Psoas muscle (tissue), 7 donors: ENCODE measurements at regions not wholly inside any gene's neighbourhood (a gene's known extent, or its start where the extent isn't known, plus 50 kb on each side); places are given as distances from the start of the nearest gene placed in this dataset.

Experiments
- ATAC-seq, 4 donors: fragments of 200-7000 bp; cut with Tn5 transposase; one replicate each; pipeline ENCODE4 v1.9.1; 2020; ENCODE audit warnings: moderate library complexity in 3 of 4, mild to moderate bottlenecking in 2 of 4
- DNase-seq, 2 donors: peaks; one replicate each; pipeline ENCODE4 v3.0.0-alpha.2; 2020
- H3K27ac ChIP-seq: fragments of 200-600 bp; one replicate; pipeline ENCODE4 v1.8.0; 2022
- H3K27me3 ChIP-seq, 3 donors: fragments of 200-600 bp in 1 of 3; one replicate each; pipeline versions ENCODE4 v1.6.1 to v1.8.0; 2013 to 2022; ENCODE audit warnings: low read length in 2 of 3, mild to moderate bottlenecking in 2 of 3, moderate library complexity in 1 of 3; ENCODE audit not compliant: insufficient read depth in 3 of 3
- H3K36me3 ChIP-seq, 2 donors: fragments of 200-600 bp in 1 of 2; one replicate each; pipeline versions ENCODE4 v1.6.1 to v1.8.0; 2013 to 2022; ENCODE audit warnings: low read depth in 1 of 2, mild to moderate bottlenecking in 1 of 2, moderate library complexity in 1 of 2; ENCODE audit not compliant: insufficient read depth in 1 of 2
- H3K4me1 ChIP-seq: fragments of 200-600 bp; one replicate; pipeline ENCODE4 v1.8.0; 2022
- H3K4me3 ChIP-seq: fragments of 200-600 bp; one replicate; pipeline ENCODE4 v1.8.0; 2022; ENCODE audit warnings: mild to moderate bottlenecking
- H3K9me3 ChIP-seq: fragments of 200-600 bp; one replicate; pipeline ENCODE4 v1.8.0; 2022
- CTCF ChIP-seq: fragments of 200-600 bp; IDR thresholded peaks from one replicate; pipeline ENCODE4 v1.8.0; 2022; ENCODE audit warnings: antibody characterized with exemption
- WGBS, 3 donors: extraction: QIAGEN DNeasy Blood & Tissue Kit; methylation state at CpG; one replicate each; pipeline versions ENCODE4 v1.1.6 to v1.1.7; 2013; 5-methylcytosine and 5-hydroxymethylcytosine counted together
- intact Hi-C, 2 donors: fragments of 100-400 bp; cut with DNase I; formaldehyde crosslinking; loops; one replicate each; pipeline versions ENCODE4 v1.11.0 to v1.14.2; 2022
- donor health status: healthy with polysubstance abuse.
- donor health status: DM: no; HTN: no; CAD: no; lungs with moderate emphysema.
- donor health status: Bipolar disorder and iron deficiency.
- donor health status: healthy.
- donor health status: DM: yes; HTN: yes; CAD: no.
- donor health status: DM: no; HTN: no; CAD: no.
- donor health status: DM: yes; HTN: yes; CAD: no.

GRCh38 chr1:212228076-212228475, 57.1 kb upstream of the PPP2R5A start:
- intact Hi-C loops, result no loop called here
- 89 to 92% (median 91%) methylated on average over 2 of the region's 2 CpGs for WGBS, 3 donors
- H3K4me1 ChIP-seq, result peaks cover 3% of the 10 kb centered on the region
- DNase-seq (no peak), ATAC-seq (no peak)
- no peaks in the 10 kb centered on the region for H3K36me3 ChIP-seq
- no peak overlapping the region for H3K4me3 ChIP-seq
- H3K27ac ChIP-seq, result no peak overlapping the region
- no peaks in the 10 kb centered on the region for H3K27me3 ChIP-seq
- no peak for TF ChIP-seq CTCF
- H3K9me3 ChIP-seq, result no peaks in the 10 kb centered on the region

GRCh38 chr1:212228591-212229119, 56.6 kb upstream of the PPP2R5A start:
- intact Hi-C loops, result no loop called here
- no peak overlapping the region for H3K27ac ChIP-seq
- DNase-seq, result no peak

DNA sequence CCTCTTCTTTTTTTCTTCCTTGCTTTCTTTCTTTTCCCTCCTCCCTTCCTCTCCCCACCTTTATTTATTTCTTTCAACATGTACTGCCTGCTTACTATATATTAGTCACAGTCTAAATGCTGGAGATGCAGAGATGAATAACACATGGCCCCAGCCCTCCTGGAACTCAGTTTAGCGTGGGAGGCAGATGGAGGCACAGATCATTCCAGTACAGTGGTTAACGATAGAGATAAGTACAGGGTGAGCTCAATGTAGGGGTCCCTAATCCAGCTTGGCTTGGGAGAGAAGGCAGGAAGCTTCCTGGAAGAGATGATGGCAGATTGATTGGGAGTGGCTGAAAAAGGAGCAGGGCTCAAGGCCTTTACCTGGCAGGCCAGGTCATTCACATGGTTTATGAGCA, 55.6 kb upstream of the PPP2R5A start:
- no peak for TF ChIP-seq CTCF
- no peak for ATAC-seq
- no peak overlapping the region for H3K27ac ChIP-seq
- H3K36me3 ChIP-seq, result no peaks in the 10 kb centered on the region
- no peak overlapping the region for H3K4me3 ChIP-seq
- 82 to 92% (median 82%) methylated on average over 2 of the region's 2 CpGs for WGBS, 3 donors
- peaks cover 17% of the 10 kb centered on the region for H3K4me1 ChIP-seq
- H3K27me3 ChIP-seq, result no peaks in the 10 kb centered on the region
- intact Hi-C loops, result loop anchor here in 1 of 2 donors (5.0 kb wide), 1 partner anchor 157 kb away; no protein-coding TSS in a partner anchor
- no peaks in the 10 kb centered on the region for H3K9me3 ChIP-seq
- DNase-seq, result no peak

More at GRCh38 chr1:212228591-212229119, 56.6 kb upstream of the PPP2R5A start:
- Histone ChIP-seq H3K4me3 (no peak overlapping the region), H3K9me3 (no peaks in the 10 kb centered on the region), H3K36me3 (no peaks in the 10 kb centered on the region), H3K4me1 (peaks cover 9% of the 10 kb centered on the region), H3K27me3 (no peaks in the 10 kb centered on the region)
- ATAC-seq, result no peak
- WGBS, 3 donors, result 80 to 85% (median 82%) methylated on average over 8 of the region's 8 CpGs
- no peak for TF ChIP-seq CTCF

- Histone ChIP-seq H3K36me3 (no peaks in the 10 kb centered on the region), H3K27me3 (no peaks in the 10 kb centered on the region), H3K9me3 (no peaks in the 10 kb centered on the region), H3K4me3 (no peak overlapping the region), H3K27ac (no peak overlapping the region), H3K4me1 (peaks cover 22% of the 10 kb centered on the region)
- 87 to 92% (median 92%) methylated on average over 3 of the region's 3 CpGs for WGBS, 3 donors
- intact Hi-C loops, result loop anchor here in 1 of 2 donors (5.0 kb wide), 1 partner anchor 158 kb away; no protein-coding TSS in a partner anchor
- DNase-seq (no peak), ATAC-seq (no peak)
- no peak for TF ChIP-seq CTCF
Observed at GRCh38 chr1:212230329-212230728, 54.9 kb upstream of the PPP2R5A start.

DNA sequence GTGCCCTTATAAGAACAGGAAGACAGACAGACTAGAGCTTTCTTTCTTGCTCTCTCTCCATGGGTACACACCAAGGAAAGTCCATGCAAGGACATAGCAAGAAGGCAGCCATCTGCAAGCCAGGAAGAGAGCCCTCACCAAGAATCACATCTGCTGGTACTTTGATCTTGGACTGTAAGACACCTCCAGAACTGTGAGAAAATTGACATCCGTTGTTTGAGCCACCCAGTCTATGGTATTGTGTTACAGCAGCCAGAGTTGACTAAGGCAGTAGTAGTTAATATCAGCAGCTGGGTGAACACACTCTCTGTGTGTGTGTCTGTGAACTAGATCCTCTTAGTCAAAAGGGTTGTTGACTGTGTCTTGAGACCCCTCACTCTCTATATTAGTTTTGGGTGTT, 53.8 kb upstream of the PPP2R5A start:
- 38 to 65% (median 45%) methylated on average over 1 of the region's 1 CpG for WGBS, 3 donors
- no peak for TF ChIP-seq CTCF

More for the DNA sequence above, 53.8 kb upstream of the PPP2R5A start:
- H3K9me3 ChIP-seq, result no peaks in the 10 kb centered on the region
- H3K36me3 ChIP-seq, result no peaks in the 10 kb centered on the region
- peaks cover 31% of the 10 kb centered on the region for H3K4me1 ChIP-seq
- ATAC-seq, result no peak
- no peak overlapping the region for H3K4me3 ChIP-seq
- H3K27me3 ChIP-seq, result no peaks in the 10 kb centered on the region
- DNase-seq, result no peak
- no peak overlapping the region for H3K27ac ChIP-seq
- intact Hi-C loops, result loop anchor here in 1 of 2 donors (5.0 kb wide), 1 partner anchor 159 kb away; no protein-coding TSS in a partner anchor
